Panc1 (cell line): ENCODE measurements at regions not wholly inside any gene's neighbourhood (a gene's known extent, or its start where the extent isn't known, plus 50 kb on each side); places are given as distances from the start of the nearest gene placed in this dataset.

Source experiments
- ATAC-seq: fragments of 200-7000 bp; cut with Tn5 transposase; 2 replicates; pipeline ENCODE4 v1.9.1; 2020; ENCODE audit warnings: mild to moderate bottlenecking, moderate library complexity
- BruUV-seq: library from RNA; stranded (reverse); fragments of 400-500 nt; replicated peaks from 2 replicates; lab custom pipeline; 2021; lab: Mats Ljungman, UMichigan
- CTCF ChIA-PET: fragments of 300-600 bp; sonication (Branson Sonifier 250); formaldehyde crosslinking; loops from one replicate; lab custom pipeline; 2022; ENCODE audit warnings: antibody characterized with exemption; lab: Charles Lee
- POLR2A ChIA-PET: fragments of 300-600 bp; sonication (Branson Sonifier 250); formaldehyde crosslinking; loops from one replicate; lab custom pipeline; 2022; ENCODE audit warnings: antibody characterized with exemption; lab: Charles Lee
- DNase-seq: peaks from one replicate; pipeline ENCODE4 v3.0.0-alpha.2; 2010; ENCODE audit warnings: low read depth, low spot score
- H3K27ac ChIP-seq: 2 replicates; pipeline ENCODE4 v1.5.1; 2011; ENCODE audit warnings: mild to moderate bottlenecking, low read length, inconsistent platforms
- H3K27me3 ChIP-seq: fragments of 200-500 bp; sonication (Bioruptor generic); 2 replicates; pipeline ENCODE4 v1.6.0; 2014; ENCODE audit warnings: low read length, inconsistent platforms; ENCODE audit not compliant: control insufficient read depth, insufficient read depth
- H3K36me3 ChIP-seq: fragments of 200-500 bp; sonication (Bioruptor generic); 2 replicates; pipeline ENCODE4 v1.5.1; 2014; ENCODE audit warnings: inconsistent platforms, mild to moderate bottlenecking, low read length, moderate library complexity; ENCODE audit not compliant: control insufficient read depth, insufficient read depth
- H3K4me1 ChIP-seq: 2 replicates; pipeline ENCODE4 v1.5.1; 2011; ENCODE audit warnings: inconsistent platforms, mild to moderate bottlenecking, low read length, moderate library complexity; ENCODE audit not compliant: control insufficient read depth, insufficient read depth
- H3K4me3 ChIP-seq, 2 experiments: 2 replicates each; pipeline ENCODE4 v1.5.1; 2011 to 2012; ENCODE audit warnings: low read depth in 2 of 2, low read length in 2 of 2, mild to moderate bottlenecking in 2 of 2, inconsistent platforms in 1 of 2, moderate library complexity in 1 of 2
- H3K9me3 ChIP-seq: fragments of 200-500 bp; sonication (Bioruptor generic); 2 replicates; pipeline ENCODE4 v1.5.1; 2014; ENCODE audit warnings: low read depth, mild to moderate bottlenecking, inconsistent platforms, low read length, moderate library complexity; ENCODE audit not compliant: control insufficient read depth, insufficient read depth
- POLR2AphosphoS5 ChIP-seq: IDR thresholded peaks from 2 replicates; pipeline ENCODE4 v1.6.1; 2012; ENCODE audit warnings: mild to moderate bottlenecking, low read depth, low read length, moderate library complexity
- REST ChIP-seq, 2 experiments: IDR thresholded peaks; 2 replicates each; pipeline ENCODE4 v1.6.1; 2011 to 2012; ENCODE audit warnings: low read depth in 2 of 2, control low read depth in 1 of 2, low read length in 1 of 2, mild to moderate bottlenecking in 1 of 2, moderate library complexity in 1 of 2; ENCODE audit not compliant: insufficient read depth in 1 of 2
- SIN3A ChIP-seq: IDR thresholded peaks from 2 replicates; pipeline ENCODE4 v1.6.1; 2012; ENCODE audit warnings: low read depth, mild to moderate bottlenecking, low read length, moderate library complexity, borderline replicate concordance; ENCODE audit not compliant: insufficient read depth
- TCF7L2 ChIP-seq: IDR thresholded peaks from 2 replicates; pipeline ENCODE4 v1.6.1; 2011; ENCODE audit warnings: mild to moderate bottlenecking, low read depth, low read length, inconsistent platforms
- in situ Hi-C: cut with HindIII; loops from 2 replicates; pipeline ENCODE4 v1.10.0; 2016; ENCODE audit warnings: low sequenced_read_pairs, low pct_unique_long_range_greater_than_20kb
- intact Hi-C: fragments of 100-400 bp; cut with micrococcal nuclease; formaldehyde crosslinking; loops from one replicate; pipeline ENCODE4 v1.10.0; 2022; ENCODE audit not compliant: unreplicated experiment
- TF ChIP-seq, protein P1 (sequence below): fragments of 450-650 bp; IDR thresholded peaks from 2 replicates; pipeline ENCODE4 v1.5.1; 2017; ENCODE audit warnings: mild to moderate bottlenecking

- Histone ChIP-seq H3K4me1 (no peaks in the 10 kb centered on the region), H3K27ac (no peak overlapping the region), H3K27me3 (no peaks in the 10 kb centered on the region), H3K4me3 (no peak overlapping the region), H3K36me3 (no peaks in the 10 kb centered on the region), H3K9me3 (no peaks in the 10 kb centered on the region)
- ATAC-seq (no peak), DNase-seq (no peak)
- BruUV-seq: no TSS peak
- intact Hi-C loops (loop anchor here (2.0 kb wide), 1 partner anchor 15 kb away; no protein-coding TSS in a partner anchor), in situ Hi-C loops (no loop called here)
- CTCF ChIA-PET: no interaction called here
- TF ChIP-seq POLR2AphosphoS5 (no peak), REST (IDR thresholded peaks at IDR 0.05; ENCODE audit: insufficient read depth in 1 of 2, low read depth in 2 of 2, low read length in 1 of 2) (no peak), TCF7L2 (no peak), SIN3A (no peak)
- TF ChIP-seq, protein P1, sequence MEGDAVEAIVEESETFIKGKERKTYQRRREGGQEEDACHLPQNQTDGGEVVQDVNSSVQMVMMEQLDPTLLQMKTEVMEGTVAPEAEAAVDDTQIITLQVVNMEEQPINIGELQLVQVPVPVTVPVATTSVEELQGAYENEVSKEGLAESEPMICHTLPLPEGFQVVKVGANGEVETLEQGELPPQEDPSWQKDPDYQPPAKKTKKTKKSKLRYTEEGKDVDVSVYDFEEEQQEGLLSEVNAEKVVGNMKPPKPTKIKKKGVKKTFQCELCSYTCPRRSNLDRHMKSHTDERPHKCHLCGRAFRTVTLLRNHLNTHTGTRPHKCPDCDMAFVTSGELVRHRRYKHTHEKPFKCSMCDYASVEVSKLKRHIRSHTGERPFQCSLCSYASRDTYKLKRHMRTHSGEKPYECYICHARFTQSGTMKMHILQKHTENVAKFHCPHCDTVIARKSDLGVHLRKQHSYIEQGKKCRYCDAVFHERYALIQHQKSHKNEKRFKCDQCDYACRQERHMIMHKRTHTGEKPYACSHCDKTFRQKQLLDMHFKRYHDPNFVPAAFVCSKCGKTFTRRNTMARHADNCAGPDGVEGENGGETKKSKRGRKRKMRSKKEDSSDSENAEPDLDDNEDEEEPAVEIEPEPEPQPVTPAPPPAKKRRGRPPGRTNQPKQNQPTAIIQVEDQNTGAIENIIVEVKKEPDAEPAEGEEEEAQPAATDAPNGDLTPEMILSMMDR: no peak
- POLR2A ChIA-PET: no interaction called here
These were observed 167.2 kb downstream of the RASEF start for GRCh38 chr9:82895822-82896110.

DNA sequence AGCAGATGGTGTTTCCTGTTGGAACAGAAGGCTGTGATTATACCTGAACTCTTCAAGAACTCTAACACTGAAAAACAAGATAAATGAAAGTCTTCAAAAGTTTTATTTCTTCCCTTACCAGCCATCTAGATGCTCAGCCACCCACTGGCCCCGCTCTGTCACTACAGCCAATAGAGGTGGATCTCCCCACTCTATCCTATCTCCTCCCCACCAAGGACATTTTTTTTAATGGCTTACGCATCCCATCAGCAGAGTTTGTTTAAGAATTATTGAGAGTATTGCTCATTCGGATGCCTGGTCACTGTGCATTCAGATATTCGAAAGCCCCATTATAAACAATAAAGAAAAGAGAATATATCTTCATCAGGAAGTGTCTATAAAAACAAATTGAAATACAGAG lies 159.4 kb downstream of the RASEF start:
- ChIA-PET CTCF (no interaction called here), POLR2A (no interaction called here)
- TF ChIP-seq, protein P1: no peak; the same call in 1 of the 2 replicates
- TF ChIP-seq REST (IDR thresholded peaks at IDR 0.05; ENCODE audit: insufficient read depth in 1 of 2, low read depth in 2 of 2, low read length in 1 of 2): no peak
- TF ChIP-seq TCF7L2: no peak
- TF ChIP-seq SIN3A: no peak
- no peak for TF ChIP-seq POLR2AphosphoS5
- no peaks in the 10 kb centered on the region for H3K36me3 ChIP-seq
- no peak overlapping the region for H3K27ac ChIP-seq
- BruUV-seq: no TSS peak
- no peaks in the 10 kb centered on the region for H3K9me3 ChIP-seq
- no peak for DNase-seq
- ATAC-seq: no peak
- intact Hi-C loops: no loop called here
- no peaks in the 10 kb centered on the region for H3K27me3 ChIP-seq
- H3K4me1 ChIP-seq: no peaks in the 10 kb centered on the region
- no peak overlapping the region for H3K4me3 ChIP-seq
- in situ Hi-C loops: no loop called here
